Adrenal gland (tissue), 9 donors: ENCODE measurements at regions not wholly inside any gene's neighbourhood (a gene's known extent, or its start where the extent isn't known, plus 50 kb on each side); places are given as distances from the start of the nearest gene placed in this dataset.

Source experiments
- DNase-seq, 7 donors: peaks; one replicate each; pipeline ENCODE4 v3.0.0-alpha.2; 2019 to 2020
- H3K27ac ChIP-seq, 5 donors: fragments of 200-600 bp; sonication (generic) in 4 of 5; 1 replicate in 3 of 5; 2 replicates in 2 of 5; pipeline versions ENCODE4 v1.5.1 to v1.8.0; 2016 to 2020; ENCODE audit warnings: mild to moderate bottlenecking in 1 of 5
- H3K27me3 ChIP-seq: fragments of 200-600 bp; 2 replicates; pipeline ENCODE4 v1.8.0; 2021
- H3K36me3 ChIP-seq, 2 donors: fragments of 200-600 bp; replicated peaks in 1 of 2; 1 replicate in 1 of 2; 2 replicates in 1 of 2; pipeline versions ENCODE4 v1.5.1 to v1.8.0; 2018 to 2022
- H3K4me1 ChIP-seq, 2 donors: fragments of 200-600 bp; replicated peaks in 1 of 2; 1 replicate in 1 of 2; 2 replicates in 1 of 2; pipeline versions ENCODE4 v1.5.1 to v1.8.0; 2018 to 2021
- H3K4me3 ChIP-seq, 4 donors: fragments of 200-600 bp; sonication (generic) in 3 of 4; one replicate each; pipeline ENCODE4 v1.5.1; 2016 to 2018
- H3K9me3 ChIP-seq, 3 donors: fragments of 200-600 bp; sonication (generic) in 1 of 3; replicated peaks in 1 of 3; 1 replicate in 2 of 3; 2 replicates in 1 of 3; pipeline versions ENCODE4 v1.5.1 to v1.8.0; 2016 to 2021
- CTCF ChIP-seq, 6 experiments: fragments of 450-650 bp in 4 of 6; fragments of 200-600 bp in 2 of 6; sonication (generic) in 1 of 6; IDR thresholded peaks; 1 replicate in 5 of 6; 2 replicates in 1 of 6; pipeline versions ENCODE4 v1.5.1 to v1.8.0; 2016 to 2021; ENCODE audit warnings: antibody characterized with exemption in 6 of 6, mild to moderate bottlenecking in 2 of 6, moderate library complexity in 1 of 6
- POLR2A ChIP-seq, 2 donors: fragments of 450-650 bp; IDR thresholded peaks; one replicate each; pipeline ENCODE4 v1.6.1; 2017; ENCODE audit warnings: antibody characterized with exemption in 2 of 2, mild to moderate bottlenecking in 2 of 2, moderate library complexity in 1 of 2
- WGBS, 4 donors: extraction: QIAGEN DNeasy Blood & Tissue Kit in 2 of 4; methylation state at CpG; one replicate each; pipeline versions ENCODE4 v1.1.5 to v1.1.7; 2013 to 2017; 5-methylcytosine and 5-hydroxymethylcytosine counted together
- intact Hi-C, 2 donors: fragments of 100-400 bp; cut with DNase I; formaldehyde crosslinking; loops; one replicate each; pipeline versions ENCODE4 v1.14.1 to v1.15.0; 2022 to 2023
- donor health status: healthy with polysubstance abuse.
- donor health status: Bipolar disorder and iron deficiency.
- donor health status: DM: yes; HTN: yes; CAD: no.
- donor health status: DM: no; HTN: no; CAD: no.
- donor health status: DM: no; HTN: no; CAD: no.

GRCh38 chr18:78912844-78913243, 66.8 kb upstream of the SALL3 start:
- intact Hi-C loops, result no loop called here
- TF ChIP-seq POLR2A (IDR thresholded peaks at IDR 0.05), result no peak
- no peak for TF ChIP-seq CTCF (IDR thresholded peaks at IDR 0.05)
- Histone ChIP-seq H3K9me3 (no peaks in the 10 kb centered on the region), H3K27ac (no peak overlapping the region), H3K4me3 (no peak overlapping the region), H3K27me3 (peaks cover 5% of the 10 kb centered on the region), H3K36me3 (no peaks in the 10 kb centered on the region), H3K4me1 (no peaks in the 10 kb centered on the region)
- no peak for DNase-seq
- WGBS, 4 donors, result 76 to 83% (median 80%) methylated on average over 1 to 18 of the region's 18 CpGs

DNA sequence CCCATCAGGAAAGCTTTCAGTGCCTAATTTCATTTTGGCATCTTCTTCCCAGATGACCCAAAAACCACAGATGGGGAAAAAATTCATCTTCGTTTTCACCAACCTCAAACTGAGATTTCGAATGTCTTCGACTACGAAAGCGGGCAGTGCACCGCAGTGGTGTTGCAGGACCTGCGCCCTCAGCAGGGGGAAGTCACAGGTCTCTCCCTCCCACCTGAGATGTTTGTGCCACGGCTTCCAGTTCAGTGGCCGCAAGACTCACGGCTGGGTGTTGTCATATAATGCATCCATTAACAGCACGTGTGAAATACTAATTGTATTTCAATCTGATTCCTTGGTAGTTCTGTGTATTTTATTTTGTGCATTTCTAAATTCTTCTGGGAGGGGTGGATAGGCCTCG, 66.2 kb upstream of the SALL3 start:
- intact Hi-C loops, result no loop called here
- Histone ChIP-seq H3K9me3 (no peaks in the 10 kb centered on the region), H3K27ac (no peak overlapping the region), H3K36me3 (no peaks in the 10 kb centered on the region), H3K4me3 (no peak overlapping the region), H3K4me1 (no peaks in the 10 kb centered on the region), H3K27me3 (peaks cover 5% of the 10 kb centered on the region)
- 83 to 89% (median 86%) methylated on average over 12 of the region's 12 CpGs for WGBS, 4 donors
- TF ChIP-seq CTCF (IDR thresholded peaks at IDR 0.05) (no peak), POLR2A (IDR thresholded peaks at IDR 0.05) (no peak)
- DNase-seq, result peak in 1 of 7 donors; percentile 4

- intact Hi-C loops, result no loop called here
- Histone ChIP-seq H3K27ac (no peak overlapping the region), H3K4me3 (no peak overlapping the region), H3K4me1 (no peaks in the 10 kb centered on the region), H3K36me3 (no peaks in the 10 kb centered on the region), H3K27me3 (peaks cover 5% of the 10 kb centered on the region), H3K9me3 (no peaks in the 10 kb centered on the region)
- 69 to 76% (median 75%) methylated on average over 11 to 15 of the region's 15 CpGs for WGBS, 4 donors
- TF ChIP-seq POLR2A (IDR thresholded peaks at IDR 0.05) (no peak), CTCF (IDR thresholded peaks at IDR 0.05) (no peak)
- DNase-seq, result peak in 1 of 7 donors; percentile 2
These were observed 65.8 kb upstream of the SALL3 start for GRCh38 chr18:78913830-78914231.

DNA sequence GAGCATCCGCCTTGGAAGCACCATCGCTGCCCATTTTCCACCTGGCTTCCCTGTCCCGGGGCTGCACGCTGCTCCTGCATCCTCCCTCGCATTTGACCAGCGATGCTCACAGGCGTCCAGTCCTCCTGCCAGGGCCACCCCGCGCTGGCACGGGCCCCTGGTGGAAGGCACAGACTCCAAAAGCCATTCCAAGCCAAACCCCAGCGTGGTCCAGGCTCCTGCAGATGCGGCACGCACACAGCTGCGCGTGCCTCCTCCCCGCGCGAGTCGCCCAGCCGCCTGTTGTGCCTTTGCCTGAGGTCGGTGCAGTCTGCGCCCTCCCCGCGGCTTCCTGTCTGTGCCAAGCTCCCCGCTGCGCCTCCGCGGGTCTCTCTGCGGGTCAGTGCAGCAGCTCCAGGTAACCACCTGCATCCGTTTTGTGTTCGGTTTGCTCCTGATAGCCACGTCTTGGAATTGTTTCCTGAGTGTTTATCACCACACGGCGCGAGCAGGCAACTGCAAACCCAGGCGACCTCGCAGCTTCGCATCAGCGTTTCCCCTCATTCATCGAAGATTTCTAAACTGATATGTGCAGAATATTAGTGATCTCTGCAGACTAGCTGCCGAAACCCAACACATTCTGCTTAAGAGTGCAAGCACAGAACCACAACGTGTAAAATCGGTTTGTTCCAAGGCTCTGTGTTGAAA, 65.2 kb upstream of the SALL3 start:
- H3K27me3 ChIP-seq, result peaks cover 5% of the 10 kb centered on the region
- H3K4me1 ChIP-seq, result no peaks in the 10 kb centered on the region
- no peak for DNase-seq
- no peak overlapping the region for H3K4me3 ChIP-seq
- no peaks in the 10 kb centered on the region for H3K9me3 ChIP-seq
- H3K36me3 ChIP-seq, result no peaks in the 10 kb centered on the region
- no peak for TF ChIP-seq CTCF (IDR thresholded peaks at IDR 0.05)
- no peak for TF ChIP-seq POLR2A (IDR thresholded peaks at IDR 0.05)
- intact Hi-C loops, result no loop called here
- H3K27ac ChIP-seq, result no peak overlapping the region
- WGBS, 4 donors, result 61 to 90% (median 72%) methylated on average over 23 to 43 of the region's 43 CpGs
